K562 (cell line): ENCODE measurements at regions not wholly inside any gene's neighbourhood (a gene's known extent, or its start where the extent isn't known, plus 50 kb on each side); places are given as distances from the start of the nearest gene placed in this dataset.

ENCODE experiments used
- ATAC-seq: fragments of 200-7000 bp; cut with Tn5 transposase; 3 replicates; pipeline ENCODE4 v1.9.1; 2020; ENCODE audit warnings: moderate library complexity
- BruUV-seq: library from RNA; stranded (reverse); fragments of 400-500 nt; replicated peaks from 2 replicates; lab custom pipeline; 2021; lab: Mats Ljungman, UMichigan
- CTCF ChIA-PET: fragments of 300-600 bp; formaldehyde crosslinking; extraction: SDS; loops from one replicate; lab custom pipeline; 2021; ENCODE audit warnings: low intra/inter-chr PET ratio; lab: Yijun Ruan, JAX
- POLR2A ChIA-PET: fragments of 300-600, 350-650 bp; sonication (Branson Sonifier 250); formaldehyde crosslinking; extraction: SDS; loops from one replicate; lab custom pipeline; 2021; ENCODE audit warnings: antibody characterized with exemption, inconsistent platforms; lab: Yijun Ruan, JAX
- DNase-seq, 4 experiments: peaks; one replicate each; pipeline versions ENCODE4 v3.0.0 to v3.0.0-alpha.2; 2011 to 2018; ENCODE audit warnings: low spot score in 3 of 4, mixed read lengths in 3 of 4; ENCODE audit errors: extremely low read depth in 1 of 4
- FAIRE-seq: peaks from 2 replicates; lab custom pipeline; 2011; peaks lifted over from hg19 to GRCh38; lab: Jason Lieb, UNC
- H2AFZ ChIP-seq: 2 replicates; pipeline ENCODE4 v1.6.0; 2011; ENCODE audit warnings: low read depth, low read length, control low read depth, inconsistent platforms
- H3K27ac ChIP-seq: fragments of 200-600 bp; 3 replicates; pipeline ENCODE4 v1.8.0; 2011; ENCODE audit warnings: low read depth, mild to moderate bottlenecking, control low read depth, inconsistent platforms, low read length, moderate library complexity, mixed read lengths; ENCODE audit errors: extremely low read depth
- H3K27me3 ChIP-seq, 2 experiments: fragments of 300-600 bp in 1 of 2; 2 replicates in 1 of 2; 3 replicates in 1 of 2; pipeline versions ENCODE4 v1.6.0 to v1.8.0; 2011; ENCODE audit warnings: inconsistent platforms in 2 of 2, low read length in 2 of 2, mild to moderate bottlenecking in 1 of 2, mixed read lengths in 1 of 2, moderate library complexity in 1 of 2; ENCODE audit not compliant: control insufficient read depth in 2 of 2, insufficient read depth in 2 of 2
- H3K36me3 ChIP-seq: fragments of 300-600 bp; 3 replicates; pipeline ENCODE4 v1.8.0; 2011; ENCODE audit warnings: mild to moderate bottlenecking, low read length, inconsistent platforms; ENCODE audit not compliant: control insufficient read depth, insufficient read depth
- H3K4me1 ChIP-seq, 2 experiments: fragments of 200-600 bp in 1 of 2; replicated peaks in 1 of 2; 2 replicates in 1 of 2; 3 replicates in 1 of 2; pipeline versions ENCODE4 v1.5.1 to v1.8.0; 2011; ENCODE audit warnings: inconsistent platforms in 2 of 2, low read length in 2 of 2, mild to moderate bottlenecking in 1 of 2, mixed read lengths in 1 of 2, moderate library complexity in 1 of 2; ENCODE audit not compliant: control insufficient read depth in 2 of 2, insufficient read depth in 2 of 2
- H3K4me2 ChIP-seq: 2 replicates; pipeline ENCODE4 v1.6.1; 2011; ENCODE audit warnings: low read length, control low read depth, inconsistent platforms, mixed read lengths; ENCODE audit not compliant: insufficient read depth
- H3K4me3 ChIP-seq: fragments of 200-600 bp; sonication (generic), shearing (Covaris generic); 2 replicates; pipeline ENCODE4 v1.5.1; 2016; ENCODE audit warnings: control low read depth, inconsistent platforms
- H3K79me2 ChIP-seq: fragments of 200-600 bp; 3 replicates; pipeline ENCODE4 v1.8.0; 2011; ENCODE audit warnings: low read length, inconsistent platforms; ENCODE audit not compliant: control insufficient read depth, insufficient read depth
- H3K9ac ChIP-seq, 2 experiments: 2 replicates each; pipeline versions ENCODE4 v1.6.0 to v1.6.1; 2011; ENCODE audit warnings: low read depth in 2 of 2, low read length in 2 of 2, control low read depth in 1 of 2, inconsistent platforms in 1 of 2, mild to moderate bottlenecking in 1 of 2, mixed read lengths in 1 of 2; ENCODE audit not compliant: insufficient read depth in 1 of 2
- H3K9me1 ChIP-seq: one replicate; pipeline ENCODE4 v1.6.0; 2011; ENCODE audit warnings: inconsistent platforms, mild to moderate bottlenecking, low read length, moderate library complexity; ENCODE audit not compliant: control insufficient read depth, insufficient read depth
- H3K9me3 ChIP-seq: replicated peaks from 2 replicates; pipeline ENCODE4 v1.5.1; 2011; ENCODE audit warnings: low read depth, low read length, inconsistent platforms; ENCODE audit not compliant: control insufficient read depth, insufficient read depth
- H4K20me1 ChIP-seq: replicated peaks from 2 replicates; pipeline ENCODE4 v1.6.1; 2011; ENCODE audit warnings: low read length, inconsistent platforms, mixed read lengths; ENCODE audit not compliant: control insufficient read depth, insufficient read depth
- BACH1 ChIP-seq: fragments of 200-800 bp; sonication (Bioruptor generic); IDR thresholded peaks from 2 replicates; pipeline ENCODE4 v1.6.1; 2016; ENCODE audit warnings: missing genetic modification characterization, missing compliant biosample characterization
- NCOA1 ChIP-seq: fragments of 450-650 bp; IDR thresholded peaks from 2 replicates; pipeline ENCODE4 v1.6.1; 2016; ENCODE audit warnings: low read depth
- NR2C1 ChIP-seq, 2 experiments: fragments of 450-650 bp; IDR thresholded peaks; 2 replicates each; pipeline ENCODE4 v1.6.1; 2017; ENCODE audit warnings: mild to moderate bottlenecking in 2 of 2, antibody characterized with exemption in 1 of 2, inconsistent platforms in 1 of 2, missing compliant biosample characterization in 1 of 2, missing genetic modification characterization in 1 of 2
- PTBP1 ChIP-seq: fragments of 200-400 bp; formaldehyde crosslinking; IDR thresholded peaks from 2 replicates; pipeline ENCODE4 v1.6.1; 2017; ENCODE audit warnings: low read depth, low read length
- RCOR1 ChIP-seq, 2 experiments: IDR thresholded peaks; 2 replicates each; pipeline ENCODE4 v1.6.1; 2012; ENCODE audit warnings: low read depth in 2 of 2, low read length in 2 of 2, borderline replicate concordance in 1 of 2, improper control_type of control experiment in 1 of 2
- SIN3A ChIP-seq, 2 experiments: fragments of 150-350 bp in 1 of 2; IDR thresholded peaks; 2 replicates each; pipeline ENCODE4 v1.6.1; 2011 to 2016; ENCODE audit warnings: borderline replicate concordance in 2 of 2, low read depth in 2 of 2, low read length in 2 of 2, mild to moderate bottlenecking in 2 of 2, moderate library complexity in 2 of 2; ENCODE audit not compliant: control insufficient read depth in 1 of 2
- STAG1 ChIP-seq: sonication (generic); formaldehyde crosslinking; IDR thresholded peaks from 2 replicates; pipeline ENCODE4 v1.5.0; 2020; ENCODE audit warnings: missing genetic modification reagents, borderline replicate concordance
- ZNF197 ChIP-seq: fragments of 200-800 bp; sonication (Bioruptor generic); IDR thresholded peaks from 2 replicates; pipeline ENCODE4 v1.6.1; 2016; ENCODE audit warnings: low read depth, missing genetic modification characterization, missing compliant biosample characterization
- ZNF507 ChIP-seq: conservative IDR thresholded peaks from 2 replicates; pipeline ENCODE4 v1.6.1; 2017; ENCODE audit warnings: missing genetic modification characterization, missing compliant biosample characterization
- ZSCAN32 ChIP-seq: fragments of 450-650 bp; formaldehyde crosslinking; IDR thresholded peaks from 2 replicates; pipeline ENCODE4 v1.4.0; 2020; ENCODE audit warnings: mild to moderate bottlenecking, moderate library complexity
- WGBS: fragments of 100-300 bp; shearing (Covaris generic); methylation state at CpG from one replicate; pipeline ENCODE4 v1.1.6; 2016; ENCODE audit warnings: low coverage, mixed read lengths; ENCODE audit not compliant: insufficient coverage; ENCODE audit errors: missing lambda C conversion rate; 5-methylcytosine and 5-hydroxymethylcytosine counted together
- in situ Hi-C: fragments of 300-500 bp; cut with MboI; formaldehyde crosslinking; loops from 4 replicates; pipeline ENCODE4 v1.15.0; 2018; ENCODE audit warnings: inconsistent platforms, mixed read lengths
- intact Hi-C: fragments of 100-400 bp; cut with micrococcal nuclease; formaldehyde crosslinking; loops from 2 replicates; pipeline ENCODE4 v1.14.2; 2022
- TF ChIP-seq, protein P1 (sequence below): fragments of 200-800 bp; sonication (Bioruptor generic); IDR thresholded peaks from 2 replicates; pipeline ENCODE4 v1.6.1; 2017; ENCODE audit warnings: missing genetic modification characterization, missing compliant biosample characterization
- TF ChIP-seq, protein P2 (sequence below): fragments of 450-650 bp; IDR thresholded peaks from 2 replicates; pipeline ENCODE4 v1.6.1; 2018; ENCODE audit not compliant: partially characterized antibody
- TF ChIP-seq, protein P3 (sequence below): fragments of 450-650 bp; formaldehyde crosslinking; IDR thresholded peaks from 2 replicates; pipeline ENCODE4 v1.4.0; 2022; ENCODE audit warnings: mild to moderate bottlenecking, moderate library complexity
- TF ChIP-seq, protein P4 (sequence below): fragments of 450-650 bp; formaldehyde crosslinking; IDR thresholded peaks from 2 replicates; pipeline ENCODE4 v1.4.0; 2020; ENCODE audit warnings: mild to moderate bottlenecking

DNA sequence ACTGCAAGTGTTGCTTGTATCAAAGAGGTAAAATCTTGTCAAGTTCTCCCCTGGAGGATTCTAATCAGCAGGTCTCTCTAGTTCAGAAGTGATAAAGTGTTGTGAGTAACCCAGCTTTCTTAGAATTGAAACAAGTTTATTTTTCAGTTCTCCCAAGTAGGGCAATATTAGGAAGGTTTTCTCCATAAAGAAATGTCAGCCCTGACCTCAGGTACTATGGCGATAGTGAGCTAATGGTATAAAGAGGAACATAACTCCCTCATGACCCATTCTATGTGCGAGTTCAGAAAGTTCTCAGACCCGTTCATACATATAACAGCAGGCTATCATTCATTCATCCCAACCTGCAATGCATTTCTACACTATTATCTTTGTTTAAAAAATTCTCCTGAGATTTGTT, 421.1 kb upstream of the SETBP1 start:
- H3K9ac ChIP-seq: no peak overlapping the region
- TF ChIP-seq ZNF197 (CRISPR knock-in tag) (no peak), PTBP1 (no peak), BACH1 (no peak), NR2C1 (IDR thresholded peaks at IDR 0.05) (no peak), NR2C1 (tag; IDR thresholded peaks at IDR 0.05) (no peak), NCOA1 (no peak), RCOR1 (IDR thresholded peaks at IDR 0.05; ENCODE audit: borderline replicate concordance in 1 of 2, low read depth in 2 of 2, low read length in 2 of 2) (no peak), SIN3A (IDR thresholded peaks at IDR 0.05; ENCODE audit: borderline replicate concordance in 2 of 2, control insufficient read depth in 1 of 2, low read depth in 2 of 2, low read length in 2 of 2) (no peak), ZSCAN32 (CRISPR knock-in tag) (no peak), STAG1 (CRISPR knock-in tag) (no peak), ZNF507 (tag) (no peak)
- TF ChIP-seq, protein P1, sequence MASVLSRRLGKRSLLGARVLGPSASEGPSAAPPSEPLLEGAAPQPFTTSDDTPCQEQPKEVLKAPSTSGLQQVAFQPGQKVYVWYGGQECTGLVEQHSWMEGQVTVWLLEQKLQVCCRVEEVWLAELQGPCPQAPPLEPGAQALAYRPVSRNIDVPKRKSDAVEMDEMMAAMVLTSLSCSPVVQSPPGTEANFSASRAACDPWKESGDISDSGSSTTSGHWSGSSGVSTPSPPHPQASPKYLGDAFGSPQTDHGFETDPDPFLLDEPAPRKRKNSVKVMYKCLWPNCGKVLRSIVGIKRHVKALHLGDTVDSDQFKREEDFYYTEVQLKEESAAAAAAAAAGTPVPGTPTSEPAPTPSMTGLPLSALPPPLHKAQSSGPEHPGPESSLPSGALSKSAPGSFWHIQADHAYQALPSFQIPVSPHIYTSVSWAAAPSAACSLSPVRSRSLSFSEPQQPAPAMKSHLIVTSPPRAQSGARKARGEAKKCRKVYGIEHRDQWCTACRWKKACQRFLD (CRISPR knock-in tag): no peak
- TF ChIP-seq, protein P2, sequence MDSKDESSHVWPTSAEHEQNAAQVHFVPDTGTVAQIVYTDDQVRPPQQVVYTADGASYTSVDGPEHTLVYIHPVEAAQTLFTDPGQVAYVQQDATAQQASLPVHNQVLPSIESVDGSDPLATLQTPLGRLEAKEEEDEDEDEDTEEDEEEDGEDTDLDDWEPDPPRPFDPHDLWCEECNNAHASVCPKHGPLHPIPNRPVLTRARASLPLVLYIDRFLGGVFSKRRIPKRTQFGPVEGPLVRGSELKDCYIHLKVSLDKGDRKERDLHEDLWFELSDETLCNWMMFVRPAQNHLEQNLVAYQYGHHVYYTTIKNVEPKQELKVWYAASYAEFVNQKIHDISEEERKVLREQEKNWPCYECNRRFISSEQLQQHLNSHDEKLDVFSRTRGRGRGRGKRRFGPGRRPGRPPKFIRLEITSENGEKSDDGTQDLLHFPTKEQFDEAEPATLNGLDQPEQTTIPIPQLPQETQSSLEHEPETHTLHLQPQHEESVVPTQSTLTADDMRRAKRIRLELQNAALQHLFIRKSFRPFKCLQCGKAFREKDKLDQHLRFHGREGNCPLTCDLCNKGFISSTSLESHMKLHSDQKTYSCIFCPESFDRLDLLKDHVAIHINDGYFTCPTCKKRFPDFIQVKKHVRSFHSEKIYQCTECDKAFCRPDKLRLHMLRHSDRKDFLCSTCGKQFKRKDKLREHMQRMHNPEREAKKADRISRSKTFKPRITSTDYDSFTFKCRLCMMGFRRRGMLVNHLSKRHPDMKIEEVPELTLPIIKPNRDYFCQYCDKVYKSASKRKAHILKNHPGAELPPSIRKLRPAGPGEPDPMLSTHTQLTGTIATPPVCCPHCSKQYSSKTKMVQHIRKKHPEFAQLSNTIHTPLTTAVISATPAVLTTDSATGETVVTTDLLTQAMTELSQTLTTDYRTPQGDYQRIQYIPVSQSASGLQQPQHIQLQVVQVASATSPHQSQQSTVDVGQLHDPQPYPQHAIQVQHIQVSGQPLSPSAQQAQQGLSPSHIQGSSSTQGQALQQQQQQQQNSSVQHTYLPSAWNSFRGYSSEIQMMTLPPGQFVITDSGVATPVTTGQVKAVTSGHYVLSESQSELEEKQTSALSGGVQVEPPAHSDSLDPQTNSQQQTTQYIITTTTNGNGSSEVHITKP: no peak
- TF ChIP-seq, protein P3, sequence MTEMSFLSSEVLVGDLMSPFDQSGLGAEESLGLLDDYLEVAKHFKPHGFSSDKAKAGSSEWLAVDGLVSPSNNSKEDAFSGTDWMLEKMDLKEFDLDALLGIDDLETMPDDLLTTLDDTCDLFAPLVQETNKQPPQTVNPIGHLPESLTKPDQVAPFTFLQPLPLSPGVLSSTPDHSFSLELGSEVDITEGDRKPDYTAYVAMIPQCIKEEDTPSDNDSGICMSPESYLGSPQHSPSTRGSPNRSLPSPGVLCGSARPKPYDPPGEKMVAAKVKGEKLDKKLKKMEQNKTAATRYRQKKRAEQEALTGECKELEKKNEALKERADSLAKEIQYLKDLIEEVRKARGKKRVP (CRISPR knock-in tag): no peak
- TF ChIP-seq, protein P4, sequence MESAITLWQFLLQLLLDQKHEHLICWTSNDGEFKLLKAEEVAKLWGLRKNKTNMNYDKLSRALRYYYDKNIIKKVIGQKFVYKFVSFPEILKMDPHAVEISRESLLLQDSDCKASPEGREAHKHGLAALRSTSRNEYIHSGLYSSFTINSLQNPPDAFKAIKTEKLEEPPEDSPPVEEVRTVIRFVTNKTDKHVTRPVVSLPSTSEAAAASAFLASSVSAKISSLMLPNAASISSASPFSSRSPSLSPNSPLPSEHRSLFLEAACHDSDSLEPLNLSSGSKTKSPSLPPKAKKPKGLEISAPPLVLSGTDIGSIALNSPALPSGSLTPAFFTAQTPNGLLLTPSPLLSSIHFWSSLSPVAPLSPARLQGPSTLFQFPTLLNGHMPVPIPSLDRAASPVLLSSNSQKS (CRISPR knock-in tag): no peak
- H3K79me2 ChIP-seq: no peaks in the 10 kb centered on the region
- WGBS: 0% methylated on average over 3 of the region's 3 CpGs
- DNase-seq (no peak), ATAC-seq (no peak), FAIRE-seq (no peak)
- H3K27me3 ChIP-seq: no peaks in the 10 kb centered on the region
- no peak overlapping the region for H3K4me2 ChIP-seq
- H3K36me3 ChIP-seq: no peaks in the 10 kb centered on the region
- no peaks in the 10 kb centered on the region for H3K4me1 ChIP-seq
- no peak overlapping the region for H3K4me3 ChIP-seq
- intact Hi-C loops: no loop called here
- in situ Hi-C loops: no loop called here
- no peaks in the 10 kb centered on the region for H3K9me1 ChIP-seq
- ChIA-PET CTCF (no interaction called here), POLR2A (no interaction called here)
- no peaks in the 10 kb centered on the region for H4K20me1 ChIP-seq
- no peak overlapping the region for H2AFZ ChIP-seq
- no peaks in the 10 kb centered on the region for H3K9me3 ChIP-seq
- BruUV-seq: no TSS peak
- no peak overlapping the region for H3K27ac ChIP-seq
